GM23338 (cell line): ENCODE measurements at regions not wholly inside any gene's neighbourhood (a gene's known extent, or its start where the extent isn't known, plus 50 kb on each side); places are given as distances from the start of the nearest gene placed in this dataset.

Source experiments
- ATAC-seq: fragments of 200-7000 bp; cut with Tn5 transposase; 3 replicates; pipeline ENCODE4 v1.9.1; 2020
- DNase-seq: peaks from one replicate; pipeline ENCODE4 v3.0.0-alpha.2; 2015; ENCODE audit warnings: low spot score
- H2AFZ ChIP-seq: fragments of 200-600 bp; sonication (generic); 2 replicates; pipeline ENCODE4 v1.8.0; 2016; ENCODE audit warnings: antibody characterized with exemption, mild to moderate bottlenecking, moderate library complexity
- H3F3A ChIP-seq: fragments of 200-600 bp; sonication (generic); replicated peaks from 2 replicates; pipeline ENCODE4 v1.8.0; 2017; ENCODE audit warnings: antibody characterized with exemption, mixed run types, low read depth
- H3K27ac ChIP-seq: fragments of 200-600 bp; sonication (generic); 2 replicates; pipeline ENCODE4 v1.6.1; 2016; ENCODE audit warnings: low read depth
- H3K27me3 ChIP-seq: fragments of 200-600 bp; sonication (generic); 2 replicates; pipeline ENCODE4 v1.8.0; 2016; ENCODE audit warnings: mild to moderate bottlenecking, mixed run types, moderate library complexity; ENCODE audit not compliant: insufficient read depth
- H3K36me3 ChIP-seq: fragments of 200-600 bp; sonication (generic); 2 replicates; pipeline ENCODE4 v1.8.0; 2016; ENCODE audit warnings: mild to moderate bottlenecking; ENCODE audit not compliant: insufficient read depth
- H3K4me1 ChIP-seq: fragments of 200-600 bp; sonication (generic); 2 replicates; pipeline ENCODE4 v1.8.0; 2016; ENCODE audit warnings: mild to moderate bottlenecking, moderate library complexity; ENCODE audit not compliant: insufficient read depth
- H3K4me2 ChIP-seq: fragments of 200-600 bp; sonication (generic); 2 replicates; pipeline ENCODE4 v1.7.1; 2017; ENCODE audit warnings: mixed run types
- H3K4me3 ChIP-seq: fragments of 200-600 bp; sonication (generic); 2 replicates; pipeline ENCODE4 v1.6.1; 2016; ENCODE audit warnings: mixed run types
- H3K79me2 ChIP-seq: fragments of 200-600 bp; sonication (generic); replicated peaks from 2 replicates; pipeline ENCODE4 v1.8.0; 2017; ENCODE audit warnings: mild to moderate bottlenecking; ENCODE audit not compliant: insufficient read depth
- H3K9me2 ChIP-seq: fragments of 200-600 bp; sonication (generic); 2 replicates; pipeline ENCODE4 v1.8.0; 2017; ENCODE audit not compliant: insufficient read depth
- H4K20me1 ChIP-seq: fragments of 200-600 bp; sonication (generic); replicated peaks from 2 replicates; pipeline ENCODE4 v1.8.0; 2017; ENCODE audit warnings: mild to moderate bottlenecking; ENCODE audit not compliant: insufficient read depth
- H3K27ac Mint-ChIP-seq: 2 replicates; pipeline ENCODE4 v1.8.0; 2020; ENCODE audit warnings: inconsistent platforms, mild to moderate bottlenecking, moderate library complexity, mixed read lengths
- H3K27me3 Mint-ChIP-seq: 3 replicates; pipeline ENCODE4 v1.8.0; 2022; ENCODE audit warnings: low read depth, mild to moderate bottlenecking, moderate library complexity, mixed read lengths, inconsistent platforms; ENCODE audit not compliant: insufficient read depth, poor library complexity
- H3K36me3 Mint-ChIP-seq: 3 replicates; pipeline ENCODE4 v1.8.0; 2021; ENCODE audit warnings: low read depth, mild to moderate bottlenecking, inconsistent platforms, moderate library complexity, mixed read lengths
- H3K4me1 Mint-ChIP-seq: 3 replicates; pipeline ENCODE4 v1.8.0; 2020; ENCODE audit warnings: mild to moderate bottlenecking, inconsistent platforms, mixed read lengths
- H3K4me3 Mint-ChIP-seq: 3 replicates; pipeline ENCODE4 v1.8.0; 2021; ENCODE audit warnings: moderate library complexity, mild to moderate bottlenecking, inconsistent platforms, mixed read lengths
- H3K9me3 Mint-ChIP-seq: 3 replicates; pipeline ENCODE4 v1.8.0; 2020; ENCODE audit warnings: moderate library complexity, mild to moderate bottlenecking, inconsistent platforms, mixed read lengths
- CREB1 ChIP-seq: fragments of 250-450 bp; sonication (Bioruptor Pico); IDR thresholded peaks from 2 replicates; pipeline ENCODE4 v1.5.0; 2020; ENCODE audit warnings: low read depth, mild to moderate bottlenecking, moderate library complexity
- EZH2 ChIP-seq: fragments of 200-600 bp; sonication (generic); IDR thresholded peaks from one replicate; pipeline ENCODE4 v1.8.0; 2017; ENCODE audit warnings: antibody characterized with exemption, mild to moderate bottlenecking, low read depth; ENCODE audit not compliant: unreplicated experiment
- EZH2phosphoT487 ChIP-seq: fragments of 200-600 bp; sonication (generic); IDR thresholded peaks from one replicate; pipeline ENCODE4 v1.8.1; 2018; ENCODE audit warnings: antibody characterized with exemption; ENCODE audit not compliant: unreplicated experiment
- JUNB ChIP-seq: IDR thresholded peaks from one replicate; pipeline ENCODE4 v1.6.1; 2016; ENCODE audit warnings: antibody characterized with exemption; ENCODE audit not compliant: unreplicated experiment
- ZNF331 ChIP-seq: fragments of 250-450 bp; sonication (Bioruptor Pico); IDR thresholded peaks from 2 replicates; pipeline ENCODE4 v1.5.0; 2020; ENCODE audit warnings: low read depth, mild to moderate bottlenecking, moderate library complexity
- TF ChIP-seq, protein P1 (sequence below): IDR thresholded peaks from one replicate; pipeline ENCODE4 v1.6.1; 2018; ENCODE audit warnings: antibody characterized with exemption; ENCODE audit not compliant: unreplicated experiment
- TF ChIP-seq, protein P2 (sequence below): fragments of 250-450 bp; sonication (Bioruptor Pico); IDR thresholded peaks from 2 replicates; pipeline ENCODE4 v1.5.0; 2020; ENCODE audit warnings: mild to moderate bottlenecking, moderate library complexity

GRCh38 chr5:152331718-152332117 is 73.4 kb downstream of the NMUR2 start:
- Histone ChIP-seq H3K4me2 (no peak overlapping the region), H2AFZ (peak overlapping the region; percentile 30; the same call in 1 of the 2 replicates), H3F3A (no peaks in the 10 kb centered on the region), H3K36me3 (no peaks in the 10 kb centered on the region), H3K27ac (no peak overlapping the region), H4K20me1 (no peaks in the 10 kb centered on the region), H3K4me3 (no peak overlapping the region), H3K9me2 (no peaks in the 10 kb centered on the region; the same call in 1 of the 2 replicates), H3K4me1 (no peaks in the 10 kb centered on the region), H3K27me3 (no peaks in the 10 kb centered on the region), H3K79me2 (no peaks in the 10 kb centered on the region)
- Mint-ChIP-seq H3K4me3 (no peak overlapping the region), H3K9me3 (no peaks in the 10 kb centered on the region), H3K27ac (no peak overlapping the region), H3K4me1 (peaks cover 4% of the 10 kb centered on the region; the same call in 2 of the 3 replicates), H3K36me3 (no peaks in the 10 kb centered on the region), H3K27me3 (no peaks in the 10 kb centered on the region)
- ATAC-seq (no peak), DNase-seq (no peak)
- no peak for TF ChIP-seq CREB1 (CRISPR knock-in tag)
- TF ChIP-seq EZH2 = no peak
- TF ChIP-seq, protein P1, sequence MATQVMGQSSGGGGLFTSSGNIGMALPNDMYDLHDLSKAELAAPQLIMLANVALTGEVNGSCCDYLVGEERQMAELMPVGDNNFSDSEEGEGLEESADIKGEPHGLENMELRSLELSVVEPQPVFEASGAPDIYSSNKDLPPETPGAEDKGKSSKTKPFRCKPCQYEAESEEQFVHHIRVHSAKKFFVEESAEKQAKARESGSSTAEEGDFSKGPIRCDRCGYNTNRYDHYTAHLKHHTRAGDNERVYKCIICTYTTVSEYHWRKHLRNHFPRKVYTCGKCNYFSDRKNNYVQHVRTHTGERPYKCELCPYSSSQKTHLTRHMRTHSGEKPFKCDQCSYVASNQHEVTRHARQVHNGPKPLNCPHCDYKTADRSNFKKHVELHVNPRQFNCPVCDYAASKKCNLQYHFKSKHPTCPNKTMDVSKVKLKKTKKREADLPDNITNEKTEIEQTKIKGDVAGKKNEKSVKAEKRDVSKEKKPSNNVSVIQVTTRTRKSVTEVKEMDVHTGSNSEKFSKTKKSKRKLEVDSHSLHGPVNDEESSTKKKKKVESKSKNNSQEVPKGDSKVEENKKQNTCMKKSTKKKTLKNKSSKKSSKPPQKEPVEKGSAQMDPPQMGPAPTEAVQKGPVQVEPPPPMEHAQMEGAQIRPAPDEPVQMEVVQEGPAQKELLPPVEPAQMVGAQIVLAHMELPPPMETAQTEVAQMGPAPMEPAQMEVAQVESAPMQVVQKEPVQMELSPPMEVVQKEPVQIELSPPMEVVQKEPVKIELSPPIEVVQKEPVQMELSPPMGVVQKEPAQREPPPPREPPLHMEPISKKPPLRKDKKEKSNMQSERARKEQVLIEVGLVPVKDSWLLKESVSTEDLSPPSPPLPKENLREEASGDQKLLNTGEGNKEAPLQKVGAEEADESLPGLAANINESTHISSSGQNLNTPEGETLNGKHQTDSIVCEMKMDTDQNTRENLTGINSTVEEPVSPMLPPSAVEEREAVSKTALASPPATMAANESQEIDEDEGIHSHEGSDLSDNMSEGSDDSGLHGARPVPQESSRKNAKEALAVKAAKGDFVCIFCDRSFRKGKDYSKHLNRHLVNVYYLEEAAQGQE = no peak
- TF ChIP-seq ZNF331 = no peak
- TF ChIP-seq, protein P2, sequence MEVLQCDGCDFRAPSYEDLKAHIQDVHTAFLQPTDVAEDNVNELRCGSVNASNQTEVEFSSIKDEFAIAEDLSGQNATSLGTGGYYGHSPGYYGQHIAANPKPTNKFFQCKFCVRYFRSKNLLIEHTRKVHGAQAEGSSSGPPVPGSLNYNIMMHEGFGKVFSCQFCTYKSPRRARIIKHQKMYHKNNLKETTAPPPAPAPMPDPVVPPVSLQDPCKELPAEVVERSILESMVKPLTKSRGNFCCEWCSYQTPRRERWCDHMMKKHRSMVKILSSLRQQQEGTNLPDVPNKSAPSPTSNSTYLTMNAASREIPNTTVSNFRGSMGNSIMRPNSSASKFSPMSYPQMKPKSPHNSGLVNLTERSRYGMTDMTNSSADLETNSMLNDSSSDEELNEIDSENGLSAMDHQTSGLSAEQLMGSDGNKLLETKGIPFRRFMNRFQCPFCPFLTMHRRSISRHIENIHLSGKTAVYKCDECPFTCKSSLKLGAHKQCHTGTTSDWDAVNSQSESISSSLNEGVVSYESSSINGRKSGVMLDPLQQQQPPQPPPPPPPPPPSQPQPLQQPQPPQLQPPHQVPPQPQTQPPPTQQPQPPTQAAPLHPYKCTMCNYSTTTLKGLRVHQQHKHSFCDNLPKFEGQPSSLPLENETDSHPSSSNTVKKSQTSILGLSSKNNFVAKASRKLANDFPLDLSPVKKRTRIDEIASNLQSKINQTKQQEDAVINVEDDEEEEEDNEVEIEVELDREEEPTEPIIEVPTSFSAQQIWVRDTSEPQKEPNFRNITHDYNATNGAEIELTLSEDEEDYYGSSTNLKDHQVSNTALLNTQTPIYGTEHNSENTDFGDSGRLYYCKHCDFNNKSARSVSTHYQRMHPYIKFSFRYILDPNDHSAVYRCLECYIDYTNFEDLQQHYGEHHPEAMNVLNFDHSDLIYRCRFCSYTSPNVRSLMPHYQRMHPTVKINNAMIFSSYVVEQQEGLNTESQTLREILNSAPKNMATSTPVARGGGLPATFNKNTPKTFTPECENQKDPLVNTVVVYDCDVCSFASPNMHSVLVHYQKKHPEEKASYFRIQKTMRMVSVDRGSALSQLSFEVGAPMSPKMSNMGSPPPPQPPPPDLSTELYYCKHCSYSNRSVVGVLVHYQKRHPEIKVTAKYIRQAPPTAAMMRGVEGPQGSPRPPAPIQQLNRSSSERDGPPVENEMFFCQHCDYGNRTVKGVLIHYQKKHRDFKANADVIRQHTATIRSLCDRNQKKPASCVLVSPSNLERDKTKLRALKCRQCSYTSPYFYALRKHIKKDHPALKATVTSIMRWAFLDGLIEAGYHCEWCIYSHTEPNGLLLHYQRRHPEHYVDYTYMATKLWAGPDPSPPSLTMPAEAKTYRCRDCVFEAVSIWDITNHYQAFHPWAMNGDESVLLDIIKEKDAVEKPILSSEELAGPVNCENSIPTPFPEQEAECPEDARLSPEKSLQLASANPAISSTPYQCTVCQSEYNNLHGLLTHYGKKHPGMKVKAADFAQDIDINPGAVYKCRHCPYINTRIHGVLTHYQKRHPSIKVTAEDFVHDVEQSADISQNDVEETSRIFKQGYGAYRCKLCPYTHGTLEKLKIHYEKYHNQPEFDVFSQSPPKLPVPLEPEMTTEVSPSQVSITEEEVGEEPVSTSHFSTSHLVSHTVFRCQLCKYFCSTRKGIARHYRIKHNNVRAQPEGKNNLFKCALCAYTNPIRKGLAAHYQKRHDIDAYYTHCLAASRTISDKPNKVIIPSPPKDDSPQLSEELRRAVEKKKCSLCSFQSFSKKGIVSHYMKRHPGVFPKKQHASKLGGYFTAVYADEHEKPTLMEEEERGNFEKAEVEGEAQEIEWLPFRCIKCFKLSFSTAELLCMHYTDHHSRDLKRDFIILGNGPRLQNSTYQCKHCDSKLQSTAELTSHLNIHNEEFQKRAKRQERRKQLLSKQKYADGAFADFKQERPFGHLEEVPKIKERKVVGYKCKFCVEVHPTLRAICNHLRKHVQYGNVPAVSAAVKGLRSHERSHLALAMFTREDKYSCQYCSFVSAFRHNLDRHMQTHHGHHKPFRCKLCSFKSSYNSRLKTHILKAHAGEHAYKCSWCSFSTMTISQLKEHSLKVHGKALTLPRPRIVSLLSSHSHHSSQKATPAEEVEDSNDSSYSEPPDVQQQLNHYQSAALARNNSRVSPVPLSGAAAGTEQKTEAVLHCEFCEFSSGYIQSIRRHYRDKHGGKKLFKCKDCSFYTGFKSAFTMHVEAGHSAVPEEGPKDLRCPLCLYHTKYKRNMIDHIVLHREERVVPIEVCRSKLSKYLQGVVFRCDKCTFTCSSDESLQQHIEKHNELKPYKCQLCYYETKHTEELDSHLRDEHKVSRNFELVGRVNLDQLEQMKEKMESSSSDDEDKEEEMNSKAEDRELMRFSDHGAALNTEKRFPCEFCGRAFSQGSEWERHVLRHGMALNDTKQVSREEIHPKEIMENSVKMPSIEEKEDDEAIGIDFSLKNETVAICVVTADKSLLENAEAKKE (CRISPR knock-in tag) = no peak
- no peak for TF ChIP-seq EZH2phosphoT487
- no peak for TF ChIP-seq JUNB
